AG10803 (cell line): ENCODE measurements at regions not wholly inside any gene's neighbourhood (a gene's known extent, or its start where the extent isn't known, plus 50 kb on each side); places are given as distances from the start of the nearest gene placed in this dataset.
A peak's percentile ranks its signal among the peaks of the same experiment; 100 is the strongest.

ENCODE experiments used
- DNase-seq: peaks from one replicate; pipeline ENCODE4 v3.0.0; 2010; ENCODE audit warnings: low read depth
- H3K4me3 ChIP-seq: 2 replicates; pipeline ENCODE4 v1.5.1; 2011; ENCODE audit warnings: mild to moderate bottlenecking, low read length, control low read depth
- CTCF ChIP-seq: conservative IDR thresholded peaks from 2 replicates; pipeline ENCODE4 v1.5.1; 2011; ENCODE audit warnings: mild to moderate bottlenecking, low read length, control low read depth, inconsistent platforms

- no peak for DNase-seq
- no peak overlapping the region for H3K4me3 ChIP-seq
- no peak for TF ChIP-seq CTCF
These were observed 1423.8 kb upstream of the MIR17HG start for GRCh38 chr13:89923736-89924135.

- peak; percentile 3 for DNase-seq
- TF ChIP-seq CTCF, result peak; percentile 29
- no peak overlapping the region for H3K4me3 ChIP-seq
These were observed 1422.4 kb upstream of the MIR17HG start for GRCh38 chr13:89925107-89925506.

- no peak for TF ChIP-seq CTCF
- DNase-seq, result no peak
- H3K4me3 ChIP-seq, result no peak overlapping the region
These were observed 1416.6 kb upstream of the MIR17HG start for GRCh38 chr13:89930861-89931260.

GRCh38 chr13:89932902-89933301 lies 1414.6 kb upstream of the MIR17HG start:
- no peak for TF ChIP-seq CTCF
- no peak overlapping the region for H3K4me3 ChIP-seq
- no peak for DNase-seq

- no peak for TF ChIP-seq CTCF
- DNase-seq, result no peak
- H3K4me3 ChIP-seq, result no peak overlapping the region
These were observed 1411.2 kb upstream of the MIR17HG start for GRCh38 chr13:89936256-89936655.

- TF ChIP-seq CTCF, result no peak
- no peak overlapping the region for H3K4me3 ChIP-seq
- no peak for DNase-seq
These were observed 1410.1 kb upstream of the MIR17HG start for GRCh38 chr13:89937420-89937819.

- H3K4me3 ChIP-seq, result no peak overlapping the region
- no peak for TF ChIP-seq CTCF
- no peak for DNase-seq
These were observed 1407.1 kb upstream of the MIR17HG start for GRCh38 chr13:89940383-89940782.
